SK-N-SH (cell line): ENCODE measurements at regions not wholly inside any gene's neighbourhood (a gene's known extent, or its start where the extent isn't known, plus 50 kb on each side); places are given as distances from the start of the nearest gene placed in this dataset.

ENCODE experiments used
- EP300 ChIP-seq, 2 experiments: IDR thresholded peaks; 2 replicates each; pipeline versions ENCODE4 v1.4.0 to v1.6.1; 2012; ENCODE audit warnings: borderline replicate concordance in 1 of 2, low read depth in 1 of 2, low read length in 1 of 2
- GATA2 ChIP-seq: sonication (generic); formaldehyde crosslinking; IDR thresholded peaks from 2 replicates; pipeline ENCODE4 v1.5.0; 2020; ENCODE audit warnings: mild to moderate bottlenecking, missing genetic modification reagents
- MEF2A ChIP-seq: IDR thresholded peaks from 2 replicates; pipeline ENCODE4 v1.4.0; 2012; ENCODE audit warnings: low read depth, borderline replicate concordance
- MXI1 ChIP-seq: IDR thresholded peaks from 2 replicates; pipeline ENCODE4 v1.6.1; 2012; ENCODE audit warnings: mild to moderate bottlenecking, low read depth, low read length, improper control_type of control experiment
- TAF1 ChIP-seq: IDR thresholded peaks from 2 replicates; pipeline ENCODE4 v1.6.1; 2012; ENCODE audit warnings: low read depth, mild to moderate bottlenecking, low read length, moderate library complexity, borderline replicate concordance
- TF ChIP-seq, protein P1 (sequence below): fragments of 200-600 bp; sonication (generic); IDR thresholded peaks from 2 replicates; pipeline ENCODE4 v1.6.1; 2017; ENCODE audit warnings: antibody characterized with exemption, mild to moderate bottlenecking, moderate library complexity

DNA sequence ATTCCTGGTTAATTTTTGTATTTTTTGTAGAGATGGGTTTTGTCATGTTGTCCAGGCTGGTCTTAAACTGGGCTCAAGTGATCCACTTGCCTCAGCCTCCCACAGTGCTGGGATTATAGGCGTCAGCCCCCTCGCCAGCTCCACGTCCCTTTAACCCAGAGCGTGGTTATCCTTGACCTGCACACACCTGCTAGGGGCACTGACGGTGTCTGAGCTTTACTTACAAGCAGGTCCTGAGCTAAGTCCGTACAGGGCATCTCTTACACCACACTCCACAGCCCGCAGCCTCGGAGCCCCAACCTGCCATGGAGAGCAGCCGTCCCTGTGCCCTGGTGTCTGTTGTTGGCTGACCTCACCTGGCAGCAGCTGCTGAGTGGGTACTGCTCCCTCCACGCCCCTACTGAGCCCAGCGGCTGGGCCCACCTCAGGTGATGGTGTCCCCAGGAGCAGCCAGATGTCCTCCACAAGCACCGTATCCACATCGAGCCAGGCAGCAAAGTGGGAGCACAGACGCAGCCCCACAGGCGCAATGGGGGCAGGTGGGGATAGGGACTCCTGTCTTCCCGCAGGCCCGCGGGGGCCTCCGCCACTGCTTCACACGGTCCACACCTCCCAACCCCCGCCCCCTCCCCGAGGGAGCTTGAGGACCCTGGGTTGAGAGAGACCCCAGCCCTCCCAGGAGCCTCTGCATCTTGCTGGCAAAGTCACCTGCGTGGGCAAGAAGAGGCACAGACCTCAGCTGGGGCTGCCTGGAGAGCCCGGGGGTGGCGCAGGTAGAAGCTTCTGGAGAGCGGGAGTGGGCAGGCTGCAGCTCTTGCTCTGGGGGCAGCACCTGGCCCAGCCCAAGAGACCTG is 325.4 kb upstream of the SFSWAP start:
- TF ChIP-seq MEF2A = no peak
- TF ChIP-seq, protein P1, sequence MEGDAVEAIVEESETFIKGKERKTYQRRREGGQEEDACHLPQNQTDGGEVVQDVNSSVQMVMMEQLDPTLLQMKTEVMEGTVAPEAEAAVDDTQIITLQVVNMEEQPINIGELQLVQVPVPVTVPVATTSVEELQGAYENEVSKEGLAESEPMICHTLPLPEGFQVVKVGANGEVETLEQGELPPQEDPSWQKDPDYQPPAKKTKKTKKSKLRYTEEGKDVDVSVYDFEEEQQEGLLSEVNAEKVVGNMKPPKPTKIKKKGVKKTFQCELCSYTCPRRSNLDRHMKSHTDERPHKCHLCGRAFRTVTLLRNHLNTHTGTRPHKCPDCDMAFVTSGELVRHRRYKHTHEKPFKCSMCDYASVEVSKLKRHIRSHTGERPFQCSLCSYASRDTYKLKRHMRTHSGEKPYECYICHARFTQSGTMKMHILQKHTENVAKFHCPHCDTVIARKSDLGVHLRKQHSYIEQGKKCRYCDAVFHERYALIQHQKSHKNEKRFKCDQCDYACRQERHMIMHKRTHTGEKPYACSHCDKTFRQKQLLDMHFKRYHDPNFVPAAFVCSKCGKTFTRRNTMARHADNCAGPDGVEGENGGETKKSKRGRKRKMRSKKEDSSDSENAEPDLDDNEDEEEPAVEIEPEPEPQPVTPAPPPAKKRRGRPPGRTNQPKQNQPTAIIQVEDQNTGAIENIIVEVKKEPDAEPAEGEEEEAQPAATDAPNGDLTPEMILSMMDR = no peak
- TF ChIP-seq EP300 (IDR thresholded peaks at IDR 0.05; ENCODE audit: borderline replicate concordance in 1 of 2, low read depth in 1 of 2, low read length in 1 of 2) = no peak
- no peak for TF ChIP-seq TAF1
- TF ChIP-seq GATA2 (CRISPR knock-in tag) = no peak
- TF ChIP-seq MXI1 = no peak
